ENCODE measurements at regions not wholly inside any gene's neighbourhood (a gene's known extent, or its start where the extent isn't known, plus 50 kb on each side); places are given as distances from the start of the nearest gene placed in this dataset.
"Not testable (repeated sequence)": the region's sequence is repeated elsewhere in the genome, so short reads cannot be mapped to it uniquely, and the experiment has no call there.

- ATAC-seq (no peak), DNase-seq (peak in 1 of 6 donors; percentile 18), FAIRE-seq (no peak)
- H3K36me3 ChIP-seq = no peaks in the 10 kb centered on the region
- no peak overlapping the region for H3K27ac ChIP-seq
- intact Hi-C loops (cut with DNase I) = no loop called here
- H3K4me3 ChIP-seq = no peak overlapping the region
- TF ChIP-seq CTCF (IDR thresholded peaks at IDR 0.05) = no peak
- H3K4me1 ChIP-seq = no peaks in the 10 kb centered on the region
- WGBS, 2 donors = 76 to 79% methylated on average over 9 of the region's 9 CpGs
- no peaks in the 10 kb centered on the region for H3K27me3 ChIP-seq
- no peaks in the 10 kb centered on the region for H3K9me3 ChIP-seq
Measured at GRCh38 chr4:42767669-42768068, 110.8 kb upstream of the ATP8A1 start.

GRCh38 chr4:42761804-42762203 lies 104.9 kb upstream of the ATP8A1 start:
- intact Hi-C loops (cut with DNase I) = no loop called here
- H3K9me3 ChIP-seq = no peaks in the 10 kb centered on the region
- WGBS, 2 donors = 67 to 76% methylated on average over 2 of the region's 2 CpGs
- no peak overlapping the region for H3K4me3 ChIP-seq
- no peak for DNase-seq
- no peaks in the 10 kb centered on the region for H3K4me1 ChIP-seq
- ATAC-seq = no peak
- TF ChIP-seq CTCF (IDR thresholded peaks at IDR 0.05) = no peak
- no peaks in the 10 kb centered on the region for H3K36me3 ChIP-seq
- no peaks in the 10 kb centered on the region for H3K27me3 ChIP-seq
- no peak overlapping the region for H3K27ac ChIP-seq
- no peak for FAIRE-seq

GRCh38 chr4:42754965-42755364 lies 98.1 kb upstream of the ATP8A1 start:
- not testable (repeated sequence) for ATAC-seq, FAIRE-seq
- WGBS, 2 donors = 41 to 52% methylated on average over 2 of the region's 2 CpGs

GRCh38 chr4:42751587-42751986 lies 94.7 kb upstream of the ATP8A1 start:
- Histone ChIP-seq H3K27ac (no peak overlapping the region), H3K4me1 (no peaks in the 10 kb centered on the region), H3K4me3 (no peak overlapping the region), H3K36me3 (no peaks in the 10 kb centered on the region), H3K9me3 (no peaks in the 10 kb centered on the region), H3K27me3 (no peaks in the 10 kb centered on the region)
- no peak for TF ChIP-seq CTCF (IDR thresholded peaks at IDR 0.05)
- FAIRE-seq = no peak
- WGBS, 2 donors = 84 to 94% methylated on average over 1 of the region's 1 CpG
- intact Hi-C loops (cut with DNase I) = no loop called here
- DNase-seq = no peak
- no peak for ATAC-seq

More at GRCh38 chr4:42754965-42755364, 98.1 kb upstream of the ATP8A1 start:
- H3K27ac ChIP-seq; H3K27me3 ChIP-seq; H3K36me3 ChIP-seq; H3K4me3 ChIP-seq; DNase-seq; H3K4me1 ChIP-seq; intact Hi-C loops (cut with DNase I); H3K9me3 ChIP-seq: not testable (repeated sequence)

- TF ChIP-seq CTCF (IDR thresholded peaks at IDR 0.05) = no peak
- WGBS, 2 donors = 21 to 22% methylated on average over 2 of the region's 2 CpGs
- intact Hi-C loops (cut with DNase I) = no loop called here
Measured at GRCh38 chr4:42750856-42751255, 94.0 kb upstream of the ATP8A1 start.

More at GRCh38 chr4:42750856-42751255, 94.0 kb upstream of the ATP8A1 start:
- Histone ChIP-seq H3K27ac (no peak overlapping the region), H3K4me1 (no peaks in the 10 kb centered on the region), H3K4me3 (no peak overlapping the region), H3K36me3 (no peaks in the 10 kb centered on the region), H3K9me3 (no peaks in the 10 kb centered on the region), H3K27me3 (no peaks in the 10 kb centered on the region)
- DNase-seq (no peak), FAIRE-seq (no peak), ATAC-seq (no peak)
